PC-3 (cell line): ENCODE measurements at regions not wholly inside any gene's neighbourhood (a gene's known extent, or its start where the extent isn't known, plus 50 kb on each side); places are given as distances from the start of the nearest gene placed in this dataset.
"Not testable (repeated sequence)": the region's sequence is repeated elsewhere in the genome, so short reads cannot be mapped to it uniquely, and the experiment has no call there.

Experiments
- EZH2 ChIP-seq: fragments of 300-600 bp; sonication (generic); IDR thresholded peaks from one replicate; pipeline ENCODE4 v1.6.1; 2017; ENCODE audit warnings: antibody characterized with exemption, mild to moderate bottlenecking, low read length; ENCODE audit not compliant: unreplicated experiment
- EZH2phosphoT487 ChIP-seq: fragments of 300-600 bp; sonication (generic); IDR thresholded peaks from 2 replicates; pipeline ENCODE4 v1.6.1; 2018; ENCODE audit warnings: mild to moderate bottlenecking, antibody characterized with exemption, low read length, borderline replicate concordance
- TF ChIP-seq, protein P1 (sequence below): fragments of 300-600 bp; sonication (generic); conservative IDR thresholded peaks from 2 replicates; pipeline ENCODE4 v1.5.1; 2017; ENCODE audit warnings: antibody characterized with exemption, low read depth, mild to moderate bottlenecking, low read length

DNA sequence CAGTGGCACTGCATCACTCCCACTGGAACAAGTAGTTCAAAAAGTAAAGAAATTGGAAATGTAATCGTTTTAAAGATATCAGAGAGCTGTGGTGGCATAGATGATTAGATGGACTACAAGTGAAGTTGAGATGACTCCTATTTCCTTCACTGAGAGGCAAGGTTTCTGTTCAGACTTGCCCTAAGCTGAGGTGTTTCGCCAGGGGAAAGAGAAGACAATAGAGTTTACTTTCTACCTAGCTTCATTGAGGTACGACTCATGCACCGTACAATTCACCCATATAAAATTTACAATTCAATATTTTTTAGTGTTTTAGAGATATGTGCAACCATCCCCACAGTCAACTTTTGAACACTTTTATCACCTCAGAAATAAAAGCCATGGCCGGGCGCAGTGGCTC lies 189.0 kb upstream of the ZNF658 start:
- TF ChIP-seq, protein P1, sequence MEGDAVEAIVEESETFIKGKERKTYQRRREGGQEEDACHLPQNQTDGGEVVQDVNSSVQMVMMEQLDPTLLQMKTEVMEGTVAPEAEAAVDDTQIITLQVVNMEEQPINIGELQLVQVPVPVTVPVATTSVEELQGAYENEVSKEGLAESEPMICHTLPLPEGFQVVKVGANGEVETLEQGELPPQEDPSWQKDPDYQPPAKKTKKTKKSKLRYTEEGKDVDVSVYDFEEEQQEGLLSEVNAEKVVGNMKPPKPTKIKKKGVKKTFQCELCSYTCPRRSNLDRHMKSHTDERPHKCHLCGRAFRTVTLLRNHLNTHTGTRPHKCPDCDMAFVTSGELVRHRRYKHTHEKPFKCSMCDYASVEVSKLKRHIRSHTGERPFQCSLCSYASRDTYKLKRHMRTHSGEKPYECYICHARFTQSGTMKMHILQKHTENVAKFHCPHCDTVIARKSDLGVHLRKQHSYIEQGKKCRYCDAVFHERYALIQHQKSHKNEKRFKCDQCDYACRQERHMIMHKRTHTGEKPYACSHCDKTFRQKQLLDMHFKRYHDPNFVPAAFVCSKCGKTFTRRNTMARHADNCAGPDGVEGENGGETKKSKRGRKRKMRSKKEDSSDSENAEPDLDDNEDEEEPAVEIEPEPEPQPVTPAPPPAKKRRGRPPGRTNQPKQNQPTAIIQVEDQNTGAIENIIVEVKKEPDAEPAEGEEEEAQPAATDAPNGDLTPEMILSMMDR, result not testable (repeated sequence)
- TF ChIP-seq EZH2, EZH2phosphoT487: not testable (repeated sequence)
